Vagina (tissue), 2 donors: ENCODE measurements at regions not wholly inside any gene's neighbourhood (a gene's known extent, or its start where the extent isn't known, plus 50 kb on each side); places are given as distances from the start of the nearest gene placed in this dataset.

ENCODE experiments used
- POLR2A ChIP-seq, 2 donors: fragments of 450-650 bp; IDR thresholded peaks; one replicate each; pipeline ENCODE4 v1.6.1; 2017; ENCODE audit warnings: antibody characterized with exemption in 2 of 2, mild to moderate bottlenecking in 2 of 2, moderate library complexity in 2 of 2
- POLR2AphosphoS5 ChIP-seq, 2 donors: sonication (generic); formaldehyde crosslinking; IDR thresholded peaks; one replicate each; pipeline ENCODE4 v1.9.0; 2017; ENCODE audit warnings: antibody characterized with exemption in 2 of 2, mild to moderate bottlenecking in 2 of 2, low read depth in 1 of 2; ENCODE audit not compliant: insufficient read depth in 1 of 2
- TF ChIP-seq, protein P1 (sequence below), 3 experiments: fragments of 450-650 bp in 2 of 3; fragments of 200-600 bp in 1 of 3; sonication (generic) in 1 of 3; IDR thresholded peaks; one replicate each; pipeline ENCODE4 v1.5.1; 2017 to 2019; ENCODE audit warnings: antibody characterized with exemption in 3 of 3, mild to moderate bottlenecking in 2 of 3, moderate library complexity in 2 of 3

DNA sequence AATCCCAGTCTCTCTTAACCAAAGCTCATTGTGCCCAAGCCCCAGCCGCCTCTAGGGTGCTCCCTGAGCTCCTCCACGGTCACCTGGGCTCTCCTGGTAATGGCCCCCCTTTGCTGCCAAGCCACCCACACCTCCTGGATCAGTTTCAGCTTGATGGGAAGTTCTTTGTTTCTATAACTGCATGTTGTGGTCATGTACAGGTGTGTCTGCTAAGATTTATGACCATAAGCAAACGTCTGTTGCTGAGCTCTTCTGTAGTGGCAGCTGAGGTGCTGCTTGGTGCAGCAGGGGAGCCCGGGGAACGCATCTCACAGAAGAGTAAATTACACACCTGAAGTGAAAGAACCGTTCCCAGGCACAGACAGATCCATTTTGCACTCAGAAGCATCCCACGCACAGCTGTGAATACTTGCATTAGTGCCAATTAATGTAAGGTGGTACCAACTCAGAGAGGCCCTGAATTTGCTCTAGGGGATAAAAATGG, 194.6 kb upstream of the ARID1B start:
- TF ChIP-seq, protein P1, sequence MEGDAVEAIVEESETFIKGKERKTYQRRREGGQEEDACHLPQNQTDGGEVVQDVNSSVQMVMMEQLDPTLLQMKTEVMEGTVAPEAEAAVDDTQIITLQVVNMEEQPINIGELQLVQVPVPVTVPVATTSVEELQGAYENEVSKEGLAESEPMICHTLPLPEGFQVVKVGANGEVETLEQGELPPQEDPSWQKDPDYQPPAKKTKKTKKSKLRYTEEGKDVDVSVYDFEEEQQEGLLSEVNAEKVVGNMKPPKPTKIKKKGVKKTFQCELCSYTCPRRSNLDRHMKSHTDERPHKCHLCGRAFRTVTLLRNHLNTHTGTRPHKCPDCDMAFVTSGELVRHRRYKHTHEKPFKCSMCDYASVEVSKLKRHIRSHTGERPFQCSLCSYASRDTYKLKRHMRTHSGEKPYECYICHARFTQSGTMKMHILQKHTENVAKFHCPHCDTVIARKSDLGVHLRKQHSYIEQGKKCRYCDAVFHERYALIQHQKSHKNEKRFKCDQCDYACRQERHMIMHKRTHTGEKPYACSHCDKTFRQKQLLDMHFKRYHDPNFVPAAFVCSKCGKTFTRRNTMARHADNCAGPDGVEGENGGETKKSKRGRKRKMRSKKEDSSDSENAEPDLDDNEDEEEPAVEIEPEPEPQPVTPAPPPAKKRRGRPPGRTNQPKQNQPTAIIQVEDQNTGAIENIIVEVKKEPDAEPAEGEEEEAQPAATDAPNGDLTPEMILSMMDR (IDR thresholded peaks at IDR 0.05): no peak
- TF ChIP-seq POLR2A (IDR thresholded peaks at IDR 0.05) (no peak), POLR2AphosphoS5 (IDR thresholded peaks at IDR 0.05; ENCODE audit: insufficient read depth in 1 of 2, low read depth in 1 of 2) (no peak)
